ENCODE measurements at regions not wholly inside any gene's neighbourhood (a gene's known extent, or its start where the extent isn't known, plus 50 kb on each side); places are given as distances from the start of the nearest gene placed in this dataset.

DNA sequence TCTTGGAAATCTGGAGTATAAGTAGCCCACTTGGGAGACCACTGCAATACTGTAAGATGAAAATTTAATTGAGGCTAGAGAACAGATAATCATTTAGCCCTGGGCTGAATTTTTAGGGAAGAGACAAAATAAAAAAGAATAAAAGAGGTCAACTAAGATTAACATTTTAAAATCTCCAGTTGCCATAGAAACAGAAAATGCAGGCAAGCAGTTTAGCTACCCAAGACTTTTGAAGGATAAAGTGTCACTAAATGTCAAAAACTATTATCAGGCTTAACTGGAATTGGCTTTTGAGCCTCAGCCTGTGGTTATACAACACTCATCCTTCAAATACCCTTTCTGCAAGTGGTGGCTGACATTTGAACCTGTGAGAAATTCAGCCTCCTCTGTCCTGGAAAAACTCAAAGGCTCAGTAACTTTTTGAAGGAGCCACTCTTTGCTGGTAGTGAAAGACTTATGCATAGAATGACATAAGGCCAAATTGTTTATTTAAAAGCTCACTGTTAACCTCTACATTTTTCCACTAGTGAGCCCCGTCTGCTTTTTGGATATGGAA is 220.7 kb upstream of the KCNJ16 start:
- Mint-ChIP-seq H3K27ac (no peak overlapping the region), H3K9me3 (peaks cover 7 to 27% (median 17%) of the 10 kb centered on the region in 9 donors), H3K36me3 (peaks cover 0 to 19% (median 0%) of the 10 kb centered on the region in 3 donors), H3K4me3 (no peak overlapping the region), H3K4me1 (no peaks in the 10 kb centered on the region), H3K27me3 (peaks cover 0 to 2% (median 0%) of the 10 kb centered on the region in 5 donors)
- POLR2A ChIA-PET, result no interaction called here
- ATAC-seq (no peak), DNase-seq (no peak)

DNA sequence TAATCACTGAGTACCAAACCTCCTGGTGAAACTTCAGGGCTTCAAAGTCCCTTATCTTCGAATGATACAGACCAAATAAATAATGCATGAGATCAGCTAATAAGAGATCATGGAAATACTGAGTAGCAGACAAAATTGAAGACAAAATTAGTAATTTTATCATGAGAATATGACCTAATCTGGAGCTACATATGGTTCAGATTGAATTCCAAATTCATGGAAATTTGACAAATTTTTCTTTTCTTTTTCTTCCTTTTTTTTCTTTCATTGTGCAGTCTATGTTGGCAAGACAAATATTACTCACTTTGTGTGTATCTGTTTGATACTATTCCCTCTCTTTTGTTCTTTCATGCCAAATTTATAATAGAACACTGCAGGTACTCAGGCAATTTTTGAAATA is 218.1 kb upstream of the KCNJ16 start:
- POLR2A ChIA-PET, result no interaction called here
- H3K9me3 Mint-ChIP-seq, result peaks cover 9 to 36% (median 13%) of the 10 kb centered on the region in 9 donors
- no peak for DNase-seq
- no peaks in the 10 kb centered on the region for H3K4me1 Mint-ChIP-seq
- peaks cover 0 to 15% (median 0%) of the 10 kb centered on the region in 3 donors for H3K36me3 Mint-ChIP-seq
- no peak for ATAC-seq
- H3K27me3 Mint-ChIP-seq, result peaks cover 0 to 2% (median 0%) of the 10 kb centered on the region in 5 donors
- H3K4me3 Mint-ChIP-seq, result no peak overlapping the region
- H3K27ac Mint-ChIP-seq, result no peak overlapping the region

DNA sequence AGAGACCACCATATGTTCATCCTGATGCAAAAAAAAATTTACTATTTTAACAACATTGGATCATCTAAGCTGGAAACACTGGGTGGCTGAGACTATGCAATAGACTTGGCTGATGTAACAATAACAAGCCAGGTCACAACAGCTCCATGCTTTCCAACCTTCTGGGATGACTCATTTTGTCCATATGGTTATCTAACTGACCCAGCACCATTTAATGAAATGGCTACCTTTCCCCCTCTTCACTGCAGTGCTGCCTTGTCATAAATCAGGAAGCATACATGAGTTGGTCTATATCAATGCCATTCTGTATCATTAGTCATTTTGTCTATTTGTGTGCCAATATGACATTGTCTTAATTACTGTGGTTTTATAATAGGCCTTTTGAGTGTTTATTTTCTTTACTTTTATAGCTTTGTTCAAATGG is 217.6 kb upstream of the KCNJ16 start:
- POLR2A ChIA-PET, result no interaction called here
- Mint-ChIP-seq H3K4me1 (no peaks in the 10 kb centered on the region), H3K4me3 (no peak overlapping the region), H3K27me3 (peaks cover 0 to 2% (median 0%) of the 10 kb centered on the region in 5 donors), H3K36me3 (peaks cover 0 to 15% (median 0%) of the 10 kb centered on the region in 3 donors), H3K27ac (no peak overlapping the region), H3K9me3 (peaks cover 9 to 36% (median 13%) of the 10 kb centered on the region in 9 donors)
- DNase-seq (no peak), ATAC-seq (no peak)

DNA sequence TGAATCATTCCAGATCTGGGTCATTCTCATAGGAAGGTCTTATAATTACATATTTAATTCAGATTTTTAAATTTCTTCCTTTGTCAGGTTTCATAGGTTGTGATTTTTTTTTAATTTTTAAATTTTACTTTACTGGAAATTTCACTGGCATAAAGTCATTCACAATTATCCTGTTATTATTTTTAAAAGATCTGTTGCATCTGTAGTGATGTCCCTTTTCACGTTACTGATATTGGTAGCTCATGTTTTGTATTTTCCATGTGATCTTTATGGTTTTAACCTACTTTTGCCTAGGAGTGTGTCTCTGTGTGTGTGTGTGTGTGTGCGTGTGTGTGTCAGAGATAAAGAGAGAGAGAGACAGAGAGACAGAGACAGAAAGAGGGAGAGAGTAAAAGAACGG is 216.6 kb upstream of the KCNJ16 start:
- peaks cover 10 to 38% (median 13%) of the 10 kb centered on the region in 9 donors for H3K9me3 Mint-ChIP-seq
- no peak overlapping the region for H3K27ac Mint-ChIP-seq
- peaks cover 0 to 15% (median 0%) of the 10 kb centered on the region in 3 donors for H3K36me3 Mint-ChIP-seq
- peaks cover 0 to 4% (median 0%) of the 10 kb centered on the region in 5 donors for H3K27me3 Mint-ChIP-seq
- no peak overlapping the region for H3K4me3 Mint-ChIP-seq
- DNase-seq (no peak), ATAC-seq (no peak)
- POLR2A ChIA-PET, result no interaction called here
- no peaks in the 10 kb centered on the region for H3K4me1 Mint-ChIP-seq

DNA sequence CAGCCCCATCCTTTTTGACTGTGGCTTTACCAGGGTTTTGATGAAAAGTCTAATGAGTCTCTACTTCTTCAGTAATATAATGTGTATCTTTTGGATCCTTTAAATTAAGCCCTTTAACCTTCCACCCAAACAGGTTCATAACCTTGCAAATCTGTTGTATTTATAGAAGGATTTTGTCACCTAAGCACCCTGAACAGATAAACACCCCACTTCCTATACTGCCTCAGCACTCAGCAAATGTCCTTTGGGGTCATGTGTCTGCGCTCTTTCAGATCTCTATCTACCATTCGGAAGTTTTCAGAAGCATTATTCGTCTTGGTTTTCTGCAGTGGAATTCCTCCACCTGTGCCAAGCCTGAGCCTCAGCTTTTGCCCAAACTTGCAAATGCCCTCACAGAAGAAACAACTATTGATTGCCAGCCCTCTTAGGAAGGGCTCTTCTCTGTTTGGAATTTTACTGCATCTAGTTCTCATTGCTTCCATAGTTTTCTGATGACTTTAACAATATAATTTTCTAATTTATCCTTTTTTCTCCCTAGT is 214.8 kb upstream of the KCNJ16 start:
- POLR2A ChIA-PET, result no interaction called here
- H3K4me3 Mint-ChIP-seq, result no peak overlapping the region
- no peak for ATAC-seq
- DNase-seq, result no peak
- H3K36me3 Mint-ChIP-seq, result peaks cover 0 to 15% (median 0%) of the 10 kb centered on the region in 3 donors
- no peak overlapping the region for H3K27ac Mint-ChIP-seq
- peaks cover 10 to 38% (median 13%) of the 10 kb centered on the region in 9 donors for H3K9me3 Mint-ChIP-seq
- H3K4me1 Mint-ChIP-seq, result no peaks in the 10 kb centered on the region
- peaks cover 0 to 3% (median 0%) of the 10 kb centered on the region in 5 donors for H3K27me3 Mint-ChIP-seq

DNA sequence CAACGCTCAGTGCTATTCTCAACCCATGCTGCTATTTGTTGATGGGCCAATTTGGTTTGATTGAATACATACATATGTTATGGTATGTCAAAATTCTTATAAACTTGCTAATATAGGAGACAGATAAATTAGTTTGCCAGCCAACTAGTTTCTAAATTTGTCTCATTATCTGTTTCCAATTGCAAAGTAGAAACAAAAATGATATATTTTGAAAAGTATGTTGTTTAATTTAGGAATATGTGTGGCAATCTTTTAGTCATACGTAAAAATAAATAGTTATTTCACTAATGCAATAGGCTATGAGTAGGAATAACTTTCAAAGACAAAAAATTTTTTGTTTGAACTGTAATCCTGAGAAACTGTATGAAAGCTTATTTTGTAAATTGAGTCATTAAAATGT is 210.6 kb upstream of the KCNJ16 start:
- Mint-ChIP-seq H3K27ac (no peak overlapping the region), H3K4me1 (no peaks in the 10 kb centered on the region), H3K36me3 (no peaks in the 10 kb centered on the region), H3K9me3 (peaks cover 0 to 25% (median 8%) of the 10 kb centered on the region in 9 donors), H3K4me3 (no peak overlapping the region), H3K27me3 (peaks cover 0 to 6% (median 0%) of the 10 kb centered on the region in 5 donors)
- ATAC-seq (no peak), DNase-seq (no peak)
- POLR2A ChIA-PET, result no interaction called here

DNA sequence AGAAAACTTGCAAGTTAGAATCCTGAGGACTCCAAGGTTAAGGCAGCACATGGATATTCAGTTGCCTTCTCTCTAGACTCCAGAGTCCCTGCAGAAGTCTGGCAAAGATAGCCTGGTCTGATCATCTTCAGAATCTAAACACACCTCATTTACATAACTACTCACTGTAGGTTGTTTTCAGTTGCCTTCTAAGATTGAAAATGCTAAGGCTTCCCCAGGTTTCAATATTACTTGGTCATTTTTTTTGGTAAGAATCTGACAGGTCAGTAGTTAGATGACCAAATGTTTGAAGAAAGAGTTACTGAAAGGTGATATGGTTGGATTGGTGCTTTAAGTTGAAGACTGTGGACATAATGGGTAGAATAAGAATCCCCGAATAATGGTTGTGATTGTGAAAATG is 205.4 kb upstream of the KCNJ16 start:
- Mint-ChIP-seq H3K36me3 (no peaks in the 10 kb centered on the region), H3K27me3 (peaks cover 0 to 9% (median 2%) of the 10 kb centered on the region in 5 donors), H3K9me3 (peaks cover 0 to 18% (median 3%) of the 10 kb centered on the region in 9 donors), H3K4me1 (no peaks in the 10 kb centered on the region), H3K4me3 (no peak overlapping the region), H3K27ac (no peak overlapping the region)
- POLR2A ChIA-PET, result no interaction called here
- no peak for ATAC-seq
- DNase-seq, result no peak

DNA sequence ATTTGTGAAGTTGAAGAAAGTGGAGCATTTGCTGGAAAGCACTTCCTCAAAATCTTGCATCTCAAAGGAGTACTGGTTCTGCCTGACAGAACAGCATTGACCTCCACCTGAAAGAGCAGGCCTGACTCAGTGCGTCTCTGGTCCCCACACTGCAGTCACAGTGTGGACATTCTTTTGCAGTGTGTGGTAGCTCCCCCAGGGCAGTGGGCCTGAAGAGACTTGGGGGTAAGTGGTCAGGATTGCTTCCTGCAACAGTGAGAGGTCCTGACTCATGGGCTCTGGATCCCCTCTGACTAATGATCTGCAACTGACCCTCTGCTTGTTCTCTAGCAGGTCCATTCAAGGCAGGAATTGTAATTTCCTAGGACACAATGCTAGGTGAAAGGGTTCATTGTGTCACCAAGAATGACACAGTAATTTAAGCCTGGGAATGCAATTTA is 204.9 kb upstream of the KCNJ16 start:
- ATAC-seq, result no peak
- Mint-ChIP-seq H3K27me3 (peaks cover 0 to 9% (median 2%) of the 10 kb centered on the region in 5 donors), H3K27ac (no peak overlapping the region), H3K4me1 (no peaks in the 10 kb centered on the region), H3K4me3 (no peak overlapping the region), H3K9me3 (peaks cover 0 to 18% (median 3%) of the 10 kb centered on the region in 9 donors), H3K36me3 (no peaks in the 10 kb centered on the region)
- POLR2A ChIA-PET, result no interaction called here
- no peak for DNase-seq

DNA sequence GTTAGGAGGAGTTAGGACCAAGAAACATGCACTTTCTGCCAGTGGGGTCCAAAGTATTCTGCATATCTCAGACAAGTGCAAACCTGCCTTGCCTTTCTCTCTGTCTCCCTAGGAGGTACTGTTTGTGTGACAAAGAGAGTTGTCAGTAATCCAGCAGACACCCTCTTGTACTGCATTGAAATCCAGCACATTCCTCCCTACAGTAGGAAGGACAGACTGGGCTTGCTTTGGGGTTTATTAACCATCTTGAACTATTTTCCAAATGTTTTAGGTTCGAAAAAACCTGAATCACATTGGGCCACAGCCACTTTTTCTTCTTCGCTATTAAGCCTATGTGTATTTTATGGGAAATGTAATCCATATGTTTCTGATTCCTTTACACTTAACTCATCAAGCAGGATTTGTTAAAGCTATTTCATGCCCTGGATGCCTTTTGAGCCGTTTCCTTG is 204.2 kb upstream of the KCNJ16 start:
- H3K27me3 Mint-ChIP-seq, result peaks cover 0 to 10% (median 2%) of the 10 kb centered on the region in 5 donors
- POLR2A ChIA-PET, result no interaction called here
- peaks cover 0 to 18% (median 3%) of the 10 kb centered on the region in 9 donors for H3K9me3 Mint-ChIP-seq
- ATAC-seq, result no peak
- no peak for DNase-seq
- no peaks in the 10 kb centered on the region for H3K36me3 Mint-ChIP-seq
- H3K4me1 Mint-ChIP-seq, result no peaks in the 10 kb centered on the region
- H3K27ac Mint-ChIP-seq, result no peak overlapping the region
- no peak overlapping the region for H3K4me3 Mint-ChIP-seq

DNA sequence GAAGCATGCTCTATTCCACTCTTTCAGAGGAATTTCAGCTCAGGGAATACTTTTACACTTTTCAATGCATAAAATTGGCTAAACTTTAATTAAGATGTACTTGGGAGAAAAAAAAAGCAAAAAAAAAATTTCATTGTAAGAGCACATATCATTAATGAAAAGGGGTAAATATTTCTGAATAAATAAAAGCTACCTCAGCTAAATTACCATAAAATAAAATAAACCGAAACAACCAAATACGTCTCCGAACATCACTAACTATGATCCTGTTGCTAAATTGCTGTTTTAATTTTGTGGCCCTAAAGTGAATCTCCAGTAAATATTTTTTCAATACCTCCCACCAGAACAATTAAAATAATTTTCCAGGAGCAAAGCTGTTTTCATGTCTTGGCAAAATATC is 203.7 kb upstream of the KCNJ16 start:
- Mint-ChIP-seq H3K4me1 (no peaks in the 10 kb centered on the region), H3K4me3 (no peak overlapping the region), H3K27me3 (peaks cover 0 to 11% (median 2%) of the 10 kb centered on the region in 5 donors), H3K36me3 (no peaks in the 10 kb centered on the region), H3K9me3 (peaks cover 0 to 18% (median 3%) of the 10 kb centered on the region in 9 donors), H3K27ac (no peak overlapping the region)
- POLR2A ChIA-PET, result no interaction called here
- ATAC-seq, result no peak
- DNase-seq, result no peak

DNA sequence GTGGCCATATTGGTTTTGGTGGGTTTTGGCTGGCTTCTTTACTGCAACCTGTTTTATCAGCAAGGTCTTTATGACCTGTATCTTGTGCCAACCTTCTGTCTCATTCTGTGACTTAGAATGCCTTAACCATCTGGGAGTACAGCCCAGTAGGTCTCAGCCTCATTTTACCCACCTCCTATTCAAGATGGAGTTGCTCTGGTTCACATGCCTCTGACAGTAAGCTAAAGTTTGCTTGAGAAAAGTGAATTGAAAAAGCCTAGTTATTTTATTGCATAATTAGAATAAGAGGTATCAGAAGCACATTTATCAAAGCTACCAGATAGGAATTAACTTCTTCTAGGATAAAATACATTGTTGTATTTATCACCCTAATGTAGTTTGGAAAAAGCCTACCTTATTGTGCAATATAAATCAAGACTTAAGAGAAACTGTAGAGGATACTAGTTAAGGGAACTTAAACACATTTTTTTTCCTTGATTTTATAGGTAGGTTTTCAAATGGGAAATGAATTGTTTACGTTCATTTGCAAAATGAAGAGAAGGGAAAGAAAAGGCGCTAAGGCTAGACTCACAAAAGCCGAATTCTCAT is 202.3 kb upstream of the KCNJ16 start:
- Mint-ChIP-seq H3K4me1 (no peaks in the 10 kb centered on the region), H3K4me3 (no peak overlapping the region), H3K27ac (no peak overlapping the region), H3K36me3 (no peaks in the 10 kb centered on the region), H3K27me3 (peaks cover 0 to 11% (median 2%) of the 10 kb centered on the region in 5 donors), H3K9me3 (peaks cover 0 to 15% (median 5%) of the 10 kb centered on the region in 9 donors)
- DNase-seq, result no peak
- POLR2A ChIA-PET, result no interaction called here
- no peak for ATAC-seq

DNA sequence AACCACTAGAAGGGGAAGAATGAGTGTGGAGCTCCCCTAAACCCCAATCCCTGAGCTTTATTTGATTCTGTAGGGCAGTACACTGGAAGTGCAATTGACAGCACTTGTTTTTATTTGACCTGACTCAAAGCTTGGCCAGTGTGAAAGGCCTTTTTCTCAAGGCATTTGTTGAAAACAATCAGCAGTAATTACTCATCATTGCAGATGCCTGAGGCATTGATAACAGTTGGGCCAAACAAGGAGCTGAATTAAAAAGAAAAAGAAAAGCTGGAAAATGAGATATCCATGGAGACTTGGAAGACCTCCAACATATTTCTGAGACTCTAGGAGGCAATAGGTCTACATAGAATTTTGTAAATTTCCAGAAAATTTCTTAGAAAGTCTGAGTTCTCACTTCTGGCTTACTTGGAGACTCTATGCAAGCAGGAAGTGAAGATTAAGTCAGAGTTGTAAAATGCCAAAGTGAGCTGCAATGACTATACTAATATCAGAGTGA is 200.8 kb upstream of the KCNJ16 start:
- H3K4me3 Mint-ChIP-seq, result no peak overlapping the region
- POLR2A ChIA-PET, result no interaction called here
- no peak overlapping the region for H3K27ac Mint-ChIP-seq
- H3K4me1 Mint-ChIP-seq, result no peaks in the 10 kb centered on the region
- no peak for ATAC-seq
- DNase-seq, result no peak
- H3K36me3 Mint-ChIP-seq, result no peaks in the 10 kb centered on the region
- H3K9me3 Mint-ChIP-seq, result peaks cover 0 to 8% (median 3%) of the 10 kb centered on the region in 9 donors
- peaks cover 0 to 8% (median 3%) of the 10 kb centered on the region in 5 donors for H3K27me3 Mint-ChIP-seq

DNA sequence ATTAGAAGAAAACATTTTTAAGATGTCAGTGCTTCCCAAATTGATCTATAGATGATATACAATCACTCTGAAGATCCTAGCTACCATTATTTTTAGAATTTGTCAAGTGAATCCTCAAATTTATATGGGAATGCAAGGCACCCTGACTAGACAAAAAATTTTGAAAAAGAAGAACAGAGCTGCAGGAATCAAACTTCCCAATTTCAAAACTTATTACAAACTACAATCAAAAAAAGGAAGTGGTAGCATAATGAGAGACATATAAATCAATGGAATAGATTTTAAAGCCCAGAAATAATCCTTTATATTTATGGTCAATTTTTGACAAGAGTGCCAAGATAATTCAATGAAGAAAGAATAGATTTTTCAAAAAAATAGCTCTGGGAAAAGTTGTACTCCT is 198.3 kb upstream of the KCNJ16 start:
- POLR2A ChIA-PET, result no interaction called here
- Mint-ChIP-seq H3K4me1 (no peaks in the 10 kb centered on the region), H3K36me3 (no peaks in the 10 kb centered on the region), H3K9me3 (peaks cover 0 to 7% (median 2%) of the 10 kb centered on the region in 9 donors), H3K27ac (no peak overlapping the region), H3K27me3 (peaks cover 0 to 8% (median 3%) of the 10 kb centered on the region in 5 donors), H3K4me3 (no peak overlapping the region)
- ATAC-seq, result no peak
- DNase-seq, result no peak
